ENCODE measurements at regions not wholly inside any gene's neighbourhood (a gene's known extent, or its start where the extent isn't known, plus 50 kb on each side); places are given as distances from the start of the nearest gene placed in this dataset.
"Not testable (repeated sequence)": the region's sequence is repeated elsewhere in the genome, so short reads cannot be mapped to it uniquely, and the experiment has no call there.

- TF ChIP-seq YY1 (IDR thresholded peaks at IDR 0.05; ENCODE audit: insufficient read depth, insufficient read length) (no peak), ZNF274 (IDR thresholded peaks at IDR 0.05; ENCODE audit: low read depth, low read length) (no peak), SUZ12 (IDR thresholded peaks at IDR 0.05; ENCODE audit: extremely low read depth, insufficient read depth, insufficient read length) (no peak)
- H3K9me3 ChIP-seq (ENCODE audit: insufficient read depth, low read length) = peaks cover 4% of the 10 kb centered on the region; the same call in 1 of the 2 replicates
- no peaks in the 10 kb centered on the region for H3K36me3 ChIP-seq (ENCODE audit: insufficient read depth, insufficient read length, low read length)
- no peak overlapping the region for H3K4me3 ChIP-seq (ENCODE audit: insufficient read length, low read depth)
- H3K4me1 ChIP-seq (ENCODE audit: insufficient read depth, insufficient read length) = no peaks in the 10 kb centered on the region
- H3K9ac ChIP-seq (ENCODE audit: insufficient read length, low read depth) = no peak overlapping the region
- H3K27me3 ChIP-seq (ENCODE audit: insufficient read depth, insufficient read length) = no peaks in the 10 kb centered on the region
- no peak for DNase-seq (ENCODE audit: low read depth, low spot score)
These were observed 184.5 kb upstream of the CNTNAP5 start for GRCh38 chr2:123840574-123840973.

GRCh38 chr2:123851281-123851680, 173.8 kb upstream of the CNTNAP5 start:
- Histone ChIP-seq H3K36me3 (ENCODE audit: insufficient read depth, insufficient read length, low read length) (no peaks in the 10 kb centered on the region), H3K27me3 (ENCODE audit: insufficient read depth, insufficient read length) (no peaks in the 10 kb centered on the region), H3K9ac (ENCODE audit: insufficient read length, low read depth) (no peak overlapping the region), H3K9me3 (ENCODE audit: insufficient read depth, low read length) (peaks cover 14% of the 10 kb centered on the region; the same call in 1 of the 2 replicates), H3K4me3 (ENCODE audit: insufficient read length, low read depth) (no peak overlapping the region), H3K4me1 (ENCODE audit: insufficient read depth, insufficient read length) (no peaks in the 10 kb centered on the region)
- DNase-seq (ENCODE audit: low read depth, low spot score) = no peak
- TF ChIP-seq YY1 (IDR thresholded peaks at IDR 0.05; ENCODE audit: insufficient read depth, insufficient read length) (no peak), ZNF274 (IDR thresholded peaks at IDR 0.05; ENCODE audit: low read depth, low read length) (no peak), SUZ12 (IDR thresholded peaks at IDR 0.05; ENCODE audit: extremely low read depth, insufficient read depth, insufficient read length) (no peak)

- H3K36me3 ChIP-seq (ENCODE audit: insufficient read depth, insufficient read length, low read length) = no peaks in the 10 kb centered on the region
- no peak overlapping the region for H3K9ac ChIP-seq (ENCODE audit: insufficient read length, low read depth)
- H3K9me3 ChIP-seq (ENCODE audit: insufficient read depth, low read length) = peaks cover 14% of the 10 kb centered on the region; the same call in 1 of the 2 replicates
- no peak for DNase-seq (ENCODE audit: low read depth, low spot score)
- H3K4me1 ChIP-seq (ENCODE audit: insufficient read depth, insufficient read length) = no peaks in the 10 kb centered on the region
- no peaks in the 10 kb centered on the region for H3K27me3 ChIP-seq (ENCODE audit: insufficient read depth, insufficient read length)
- TF ChIP-seq YY1 (IDR thresholded peaks at IDR 0.05; ENCODE audit: insufficient read depth, insufficient read length) = no peak
- no peak for TF ChIP-seq SUZ12 (IDR thresholded peaks at IDR 0.05; ENCODE audit: extremely low read depth, insufficient read depth, insufficient read length)
- no peak for TF ChIP-seq ZNF274 (IDR thresholded peaks at IDR 0.05; ENCODE audit: low read depth, low read length)
- no peak overlapping the region for H3K4me3 ChIP-seq (ENCODE audit: insufficient read length, low read depth)
These were observed 171.9 kb upstream of the CNTNAP5 start for GRCh38 chr2:123853161-123853560.

GRCh38 chr2:123859031-123859430, 166.1 kb upstream of the CNTNAP5 start:
- DNase-seq (ENCODE audit: low read depth, low spot score); H3K9me3 ChIP-seq (ENCODE audit: insufficient read depth, low read length); H3K4me3 ChIP-seq (ENCODE audit: insufficient read length, low read depth); H3K4me1 ChIP-seq (ENCODE audit: insufficient read depth, insufficient read length); H3K9ac ChIP-seq (ENCODE audit: insufficient read length, low read depth); H3K27me3 ChIP-seq (ENCODE audit: insufficient read depth, insufficient read length); H3K36me3 ChIP-seq (ENCODE audit: insufficient read depth, insufficient read length, low read length): not testable (repeated sequence)

GRCh38 chr2:123864416-123864815, 160.7 kb upstream of the CNTNAP5 start:
- Histone ChIP-seq H3K9ac (ENCODE audit: insufficient read length, low read depth) (no peak overlapping the region), H3K4me1 (ENCODE audit: insufficient read depth, insufficient read length) (no peaks in the 10 kb centered on the region), H3K9me3 (ENCODE audit: insufficient read depth, low read length) (no peaks in the 10 kb centered on the region), H3K36me3 (ENCODE audit: insufficient read depth, insufficient read length, low read length) (no peaks in the 10 kb centered on the region), H3K27me3 (ENCODE audit: insufficient read depth, insufficient read length) (no peaks in the 10 kb centered on the region), H3K4me3 (ENCODE audit: insufficient read length, low read depth) (no peak overlapping the region)
- TF ChIP-seq ZNF274 (IDR thresholded peaks at IDR 0.05; ENCODE audit: low read depth, low read length) (no peak), YY1 (IDR thresholded peaks at IDR 0.05; ENCODE audit: insufficient read depth, insufficient read length) (no peak), SUZ12 (IDR thresholded peaks at IDR 0.05; ENCODE audit: extremely low read depth, insufficient read depth, insufficient read length) (no peak)
- DNase-seq (ENCODE audit: low read depth, low spot score) = no peak

- Histone ChIP-seq H3K36me3 (ENCODE audit: insufficient read depth, insufficient read length, low read length) (no peaks in the 10 kb centered on the region), H3K4me1 (ENCODE audit: insufficient read depth, insufficient read length) (no peaks in the 10 kb centered on the region), H3K9me3 (ENCODE audit: insufficient read depth, low read length) (no peaks in the 10 kb centered on the region), H3K9ac (ENCODE audit: insufficient read length, low read depth) (no peak overlapping the region), H3K4me3 (ENCODE audit: insufficient read length, low read depth) (no peak overlapping the region), H3K27me3 (ENCODE audit: insufficient read depth, insufficient read length) (no peaks in the 10 kb centered on the region)
- no peak for DNase-seq (ENCODE audit: low read depth, low spot score)
- TF ChIP-seq SUZ12 (IDR thresholded peaks at IDR 0.05; ENCODE audit: extremely low read depth, insufficient read depth, insufficient read length) (no peak), ZNF274 (IDR thresholded peaks at IDR 0.05; ENCODE audit: low read depth, low read length) (no peak), YY1 (IDR thresholded peaks at IDR 0.05; ENCODE audit: insufficient read depth, insufficient read length) (no peak)
These were observed 154.7 kb upstream of the CNTNAP5 start for GRCh38 chr2:123870206-123870880.

GRCh38 chr2:123870881-123871276, 154.2 kb upstream of the CNTNAP5 start:
- Histone ChIP-seq H3K9ac (ENCODE audit: insufficient read length, low read depth) (no peak overlapping the region), H3K27me3 (ENCODE audit: insufficient read depth, insufficient read length) (no peaks in the 10 kb centered on the region), H3K4me1 (ENCODE audit: insufficient read depth, insufficient read length) (no peaks in the 10 kb centered on the region), H3K9me3 (ENCODE audit: insufficient read depth, low read length) (no peaks in the 10 kb centered on the region), H3K36me3 (ENCODE audit: insufficient read depth, insufficient read length, low read length) (no peaks in the 10 kb centered on the region), H3K4me3 (ENCODE audit: insufficient read length, low read depth) (no peak overlapping the region)
- DNase-seq (ENCODE audit: low read depth, low spot score) = no peak
- TF ChIP-seq ZNF274 (IDR thresholded peaks at IDR 0.05; ENCODE audit: low read depth, low read length) = no peak

- TF ChIP-seq YY1 (IDR thresholded peaks at IDR 0.05; ENCODE audit: insufficient read depth, insufficient read length) (no peak), SUZ12 (IDR thresholded peaks at IDR 0.05; ENCODE audit: extremely low read depth, insufficient read depth, insufficient read length) (no peak)
- Histone ChIP-seq H3K27me3 (ENCODE audit: insufficient read depth, insufficient read length) (no peaks in the 10 kb centered on the region), H3K9ac (ENCODE audit: insufficient read length, low read depth) (no peak overlapping the region), H3K9me3 (ENCODE audit: insufficient read depth, low read length) (peaks cover 14% of the 10 kb centered on the region), H3K4me1 (ENCODE audit: insufficient read depth, insufficient read length) (no peaks in the 10 kb centered on the region), H3K36me3 (ENCODE audit: insufficient read depth, insufficient read length, low read length) (no peaks in the 10 kb centered on the region), H3K4me3 (ENCODE audit: insufficient read length, low read depth) (no peak overlapping the region)
- no peak for DNase-seq (ENCODE audit: low read depth, low spot score)
These were observed 134.9 kb upstream of the CNTNAP5 start for GRCh38 chr2:123890148-123890547.
